MCF 10A (cell line): ENCODE measurements at regions not wholly inside any gene's neighbourhood (a gene's known extent, or its start where the extent isn't known, plus 50 kb on each side); places are given as distances from the start of the nearest gene placed in this dataset.

Experiments used
- BruUV-seq: library from RNA; stranded (reverse); fragments of 400-500 nt; replicated peaks from 2 replicates; lab custom pipeline; 2021; lab: Mats Ljungman, UMichigan
- CTCF ChIA-PET: fragments of 300-600 bp; sonication (Branson Sonifier 250); formaldehyde crosslinking; extraction: SDS; loops from one replicate; lab custom pipeline; 2021; ENCODE audit warnings: antibody characterized with exemption, inconsistent platforms; lab: Yijun Ruan, JAX
- POLR2A ChIA-PET: fragments of 300-600, 350-650 bp; sonication (Branson Sonifier 250); formaldehyde crosslinking; extraction: SDS; loops from one replicate; lab custom pipeline; 2020; ENCODE audit warnings: antibody characterized with exemption, inconsistent platforms; lab: Yijun Ruan, JAX
- DNase-seq: peaks from one replicate; pipeline ENCODE4 v3.0.0-alpha.2; 2018; ENCODE audit not compliant: unreplicated experiment
- H3K27ac Mint-ChIP-seq: one replicate; pipeline ENCODE4 v1.8.0; 2022; ENCODE audit warnings: mild to moderate bottlenecking, low read depth, mixed read lengths; ENCODE audit not compliant: unreplicated experiment
- H3K27me3 Mint-ChIP-seq: one replicate; pipeline ENCODE4 v1.8.0; 2022; ENCODE audit warnings: mixed read lengths; ENCODE audit not compliant: insufficient read depth, unreplicated experiment
- H3K36me3 Mint-ChIP-seq: one replicate; pipeline ENCODE4 v1.8.0; 2022; ENCODE audit warnings: mild to moderate bottlenecking, moderate library complexity, mixed read lengths; ENCODE audit not compliant: insufficient read depth, unreplicated experiment
- H3K4me1 Mint-ChIP-seq: one replicate; pipeline ENCODE4 v1.8.0; 2022; ENCODE audit warnings: mixed read lengths; ENCODE audit not compliant: insufficient read depth, unreplicated experiment
- H3K4me3 Mint-ChIP-seq: one replicate; pipeline ENCODE4 v1.8.0; 2022; ENCODE audit warnings: mild to moderate bottlenecking, moderate library complexity, mixed read lengths; ENCODE audit not compliant: unreplicated experiment
- H3K9me3 Mint-ChIP-seq: one replicate; pipeline ENCODE4 v1.8.0; 2022; ENCODE audit warnings: mixed read lengths; ENCODE audit not compliant: unreplicated experiment
- intact Hi-C: fragments of 100-400 bp; cut with micrococcal nuclease; formaldehyde crosslinking; loops from 2 replicates; pipeline ENCODE4 v1.14.1; 2022
- TF ChIP-seq, protein P1 (sequence below): fragments of 200-600 bp; IDR thresholded peaks from one replicate; pipeline ENCODE4 v1.8.0; 2022; ENCODE audit warnings: antibody characterized with exemption, mild to moderate bottlenecking; ENCODE audit not compliant: unreplicated experiment

DNA sequence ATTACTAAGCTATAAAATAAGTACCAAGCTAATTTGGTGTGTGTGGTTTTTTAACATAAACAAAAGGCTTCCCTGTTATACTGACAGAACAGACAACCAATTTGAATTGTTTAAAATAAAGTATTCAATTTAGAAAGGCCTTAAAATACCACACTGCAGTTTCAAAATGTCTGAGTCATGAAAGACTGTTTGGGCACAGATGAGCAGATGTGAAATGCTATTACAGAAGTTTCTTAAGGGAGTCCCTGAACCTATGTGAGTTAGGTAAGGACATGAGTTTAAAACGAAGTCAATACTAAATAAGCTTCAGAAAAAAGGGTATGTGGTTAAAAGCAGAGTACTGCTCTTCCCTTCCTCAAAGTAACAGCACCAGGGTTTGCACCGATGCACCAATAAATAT, 69.7 kb upstream of the SETMAR start:
- no peaks in the 10 kb centered on the region for H3K4me1 Mint-ChIP-seq
- no peak overlapping the region for H3K27ac Mint-ChIP-seq
- TF ChIP-seq, protein P1, sequence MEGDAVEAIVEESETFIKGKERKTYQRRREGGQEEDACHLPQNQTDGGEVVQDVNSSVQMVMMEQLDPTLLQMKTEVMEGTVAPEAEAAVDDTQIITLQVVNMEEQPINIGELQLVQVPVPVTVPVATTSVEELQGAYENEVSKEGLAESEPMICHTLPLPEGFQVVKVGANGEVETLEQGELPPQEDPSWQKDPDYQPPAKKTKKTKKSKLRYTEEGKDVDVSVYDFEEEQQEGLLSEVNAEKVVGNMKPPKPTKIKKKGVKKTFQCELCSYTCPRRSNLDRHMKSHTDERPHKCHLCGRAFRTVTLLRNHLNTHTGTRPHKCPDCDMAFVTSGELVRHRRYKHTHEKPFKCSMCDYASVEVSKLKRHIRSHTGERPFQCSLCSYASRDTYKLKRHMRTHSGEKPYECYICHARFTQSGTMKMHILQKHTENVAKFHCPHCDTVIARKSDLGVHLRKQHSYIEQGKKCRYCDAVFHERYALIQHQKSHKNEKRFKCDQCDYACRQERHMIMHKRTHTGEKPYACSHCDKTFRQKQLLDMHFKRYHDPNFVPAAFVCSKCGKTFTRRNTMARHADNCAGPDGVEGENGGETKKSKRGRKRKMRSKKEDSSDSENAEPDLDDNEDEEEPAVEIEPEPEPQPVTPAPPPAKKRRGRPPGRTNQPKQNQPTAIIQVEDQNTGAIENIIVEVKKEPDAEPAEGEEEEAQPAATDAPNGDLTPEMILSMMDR: no peak
- H3K36me3 Mint-ChIP-seq: no peaks in the 10 kb centered on the region
- no peaks in the 10 kb centered on the region for H3K9me3 Mint-ChIP-seq
- no TSS peak for BruUV-seq
- intact Hi-C loops: no loop called here
- H3K4me3 Mint-ChIP-seq: no peak overlapping the region
- no peak for DNase-seq
- POLR2A ChIA-PET: no interaction called here
- CTCF ChIA-PET: interaction anchor here (1.1 kb wide), 1 partner anchor 1032 kb away, joined by 5 read pairs; no protein-coding TSS in a partner anchor
- no peaks in the 10 kb centered on the region for H3K27me3 Mint-ChIP-seq

DNA sequence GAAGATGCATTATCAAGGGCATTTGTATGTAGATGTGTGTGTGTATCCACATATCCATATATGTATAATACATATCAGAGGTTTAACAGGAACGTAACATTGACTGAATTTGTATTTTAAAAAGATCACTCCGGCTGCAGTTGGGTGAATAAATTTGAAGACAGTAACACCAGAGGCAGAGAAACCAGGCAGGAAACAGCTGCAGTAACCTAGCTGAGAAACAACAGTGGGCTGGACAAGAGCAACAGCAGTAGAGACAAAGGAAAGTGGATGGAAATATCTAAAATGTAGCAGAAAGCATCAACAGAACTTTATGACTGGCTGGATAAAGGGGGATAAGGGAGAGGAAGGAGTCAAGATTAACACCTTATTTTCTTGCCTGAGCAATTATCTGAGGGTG, 68.3 kb upstream of the SETMAR start:
- Mint-ChIP-seq H3K9me3 (no peaks in the 10 kb centered on the region), H3K36me3 (no peaks in the 10 kb centered on the region), H3K4me1 (no peaks in the 10 kb centered on the region), H3K27ac (no peak overlapping the region), H3K27me3 (no peaks in the 10 kb centered on the region), H3K4me3 (no peak overlapping the region)
- no TSS peak for BruUV-seq
- TF ChIP-seq, protein P1: no peak
- intact Hi-C loops: no loop called here
- no peak for DNase-seq
- CTCF ChIA-PET: no interaction called here
- POLR2A ChIA-PET: no interaction called here

GRCh38 chr3:4235690-4236089, 67.5 kb upstream of the SETMAR start:
- intact Hi-C loops: no loop called here
- BruUV-seq: no TSS peak
- H3K36me3 Mint-ChIP-seq: no peaks in the 10 kb centered on the region
- no peaks in the 10 kb centered on the region for H3K9me3 Mint-ChIP-seq
- no peaks in the 10 kb centered on the region for H3K27me3 Mint-ChIP-seq
- H3K27ac Mint-ChIP-seq: no peak overlapping the region
- TF ChIP-seq, protein P1: no peak
- no peaks in the 10 kb centered on the region for H3K4me1 Mint-ChIP-seq
- ChIA-PET POLR2A (no interaction called here), CTCF (no interaction called here)
- H3K4me3 Mint-ChIP-seq: no peak overlapping the region
- no peak for DNase-seq

- ChIA-PET POLR2A (no interaction called here), CTCF (no interaction called here)
- DNase-seq: no peak
- Mint-ChIP-seq H3K36me3 (no peaks in the 10 kb centered on the region), H3K9me3 (no peaks in the 10 kb centered on the region), H3K27ac (no peak overlapping the region), H3K4me1 (no peaks in the 10 kb centered on the region), H3K27me3 (no peaks in the 10 kb centered on the region), H3K4me3 (no peak overlapping the region)
- intact Hi-C loops: no loop called here
- TF ChIP-seq, protein P1: no peak
- BruUV-seq: no TSS peak
Observed at GRCh38 chr3:4241595-4242170, 61.5 kb upstream of the SETMAR start.
